Liver (tissue), 3 donors: ENCODE measurements at regions not wholly inside any gene's neighbourhood (a gene's known extent, or its start where the extent isn't known, plus 50 kb on each side); places are given as distances from the start of the nearest gene placed in this dataset.

Experiments
- ATF3 ChIP-seq: IDR thresholded peaks from 2 replicates; pipeline ENCODE4 v1.6.1; 2016; ENCODE audit warnings: antibody characterized with exemption
- FOXA1 ChIP-seq: IDR thresholded peaks from 2 replicates; pipeline ENCODE4 v1.6.1; 2016; ENCODE audit warnings: antibody characterized with exemption
- GABPA ChIP-seq, 2 donors: IDR thresholded peaks in 1 of 2; conservative IDR thresholded peaks in 1 of 2; 2 replicates each; pipeline ENCODE4 v1.6.1; 2016; ENCODE audit warnings: antibody characterized with exemption in 2 of 2, mild to moderate bottlenecking in 1 of 2, moderate library complexity in 1 of 2
- RAD21 ChIP-seq, 2 donors: IDR thresholded peaks; 2 replicates each; pipeline ENCODE4 v1.6.1; 2016; ENCODE audit warnings: antibody characterized with exemption in 2 of 2, mild to moderate bottlenecking in 2 of 2
- REST ChIP-seq: IDR thresholded peaks from 2 replicates; pipeline ENCODE4 v1.6.1; 2016; ENCODE audit warnings: antibody characterized with exemption, mild to moderate bottlenecking
- SP1 ChIP-seq: IDR thresholded peaks from 2 replicates; pipeline ENCODE4 v1.6.1; 2018; ENCODE audit warnings: antibody characterized with exemption, mild to moderate bottlenecking
- TAF1 ChIP-seq: conservative IDR thresholded peaks from 2 replicates; pipeline ENCODE4 v1.6.1; 2016; ENCODE audit warnings: antibody characterized with exemption, mild to moderate bottlenecking
- TF ChIP-seq, protein P1 (sequence below): fragments of 150-350 bp; IDR thresholded peaks from 2 replicates; pipeline ENCODE4 v1.5.1; 2017; ENCODE audit warnings: improper control_type of control experiment, low read depth, low read length; ENCODE audit not compliant: missing input control
- TF ChIP-seq, protein P2 (sequence below): IDR thresholded peaks from 2 replicates; pipeline ENCODE4 v1.6.1; 2016; ENCODE audit warnings: antibody characterized with exemption
- TF ChIP-seq, protein P3 (sequence below): IDR thresholded peaks from 2 replicates; pipeline ENCODE4 v1.6.1; 2016; ENCODE audit warnings: antibody characterized with exemption
- donor health status: healthy.
- donor health status: healthy.

GRCh38 chr5:56367748-56368147, 134.6 kb upstream of the ANKRD55 start:
- TF ChIP-seq, protein P1, sequence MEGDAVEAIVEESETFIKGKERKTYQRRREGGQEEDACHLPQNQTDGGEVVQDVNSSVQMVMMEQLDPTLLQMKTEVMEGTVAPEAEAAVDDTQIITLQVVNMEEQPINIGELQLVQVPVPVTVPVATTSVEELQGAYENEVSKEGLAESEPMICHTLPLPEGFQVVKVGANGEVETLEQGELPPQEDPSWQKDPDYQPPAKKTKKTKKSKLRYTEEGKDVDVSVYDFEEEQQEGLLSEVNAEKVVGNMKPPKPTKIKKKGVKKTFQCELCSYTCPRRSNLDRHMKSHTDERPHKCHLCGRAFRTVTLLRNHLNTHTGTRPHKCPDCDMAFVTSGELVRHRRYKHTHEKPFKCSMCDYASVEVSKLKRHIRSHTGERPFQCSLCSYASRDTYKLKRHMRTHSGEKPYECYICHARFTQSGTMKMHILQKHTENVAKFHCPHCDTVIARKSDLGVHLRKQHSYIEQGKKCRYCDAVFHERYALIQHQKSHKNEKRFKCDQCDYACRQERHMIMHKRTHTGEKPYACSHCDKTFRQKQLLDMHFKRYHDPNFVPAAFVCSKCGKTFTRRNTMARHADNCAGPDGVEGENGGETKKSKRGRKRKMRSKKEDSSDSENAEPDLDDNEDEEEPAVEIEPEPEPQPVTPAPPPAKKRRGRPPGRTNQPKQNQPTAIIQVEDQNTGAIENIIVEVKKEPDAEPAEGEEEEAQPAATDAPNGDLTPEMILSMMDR, result no peak
- no peak for TF ChIP-seq SP1
- TF ChIP-seq TAF1, result no peak
- no peak for TF ChIP-seq GABPA (IDR thresholded peaks at IDR 0.05 in 1 of 2, conservative IDR thresholded peaks at IDR 0.05 in 1 of 2)
- TF ChIP-seq, protein P2, sequence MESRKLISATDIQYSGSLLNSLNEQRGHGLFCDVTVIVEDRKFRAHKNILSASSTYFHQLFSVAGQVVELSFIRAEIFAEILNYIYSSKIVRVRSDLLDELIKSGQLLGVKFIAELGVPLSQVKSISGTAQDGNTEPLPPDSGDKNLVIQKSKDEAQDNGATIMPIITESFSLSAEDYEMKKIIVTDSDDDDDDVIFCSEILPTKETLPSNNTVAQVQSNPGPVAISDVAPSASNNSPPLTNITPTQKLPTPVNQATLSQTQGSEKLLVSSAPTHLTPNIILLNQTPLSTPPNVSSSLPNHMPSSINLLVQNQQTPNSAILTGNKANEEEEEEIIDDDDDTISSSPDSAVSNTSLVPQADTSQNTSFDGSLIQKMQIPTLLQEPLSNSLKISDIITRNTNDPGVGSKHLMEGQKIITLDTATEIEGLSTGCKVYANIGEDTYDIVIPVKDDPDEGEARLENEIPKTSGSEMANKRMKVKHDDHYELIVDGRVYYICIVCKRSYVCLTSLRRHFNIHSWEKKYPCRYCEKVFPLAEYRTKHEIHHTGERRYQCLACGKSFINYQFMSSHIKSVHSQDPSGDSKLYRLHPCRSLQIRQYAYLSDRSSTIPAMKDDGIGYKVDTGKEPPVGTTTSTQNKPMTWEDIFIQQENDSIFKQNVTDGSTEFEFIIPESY, result no peak
- TF ChIP-seq, protein P3, sequence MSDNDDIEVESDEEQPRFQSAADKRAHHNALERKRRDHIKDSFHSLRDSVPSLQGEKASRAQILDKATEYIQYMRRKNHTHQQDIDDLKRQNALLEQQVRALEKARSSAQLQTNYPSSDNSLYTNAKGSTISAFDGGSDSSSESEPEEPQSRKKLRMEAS, result no peak
- no peak for TF ChIP-seq ATF3
- no peak for TF ChIP-seq RAD21 (IDR thresholded peaks at IDR 0.05)
- TF ChIP-seq FOXA1, result no peak
- no peak for TF ChIP-seq REST
